NCI-H82 treated with DMSO at 0.1 percent for 48 hours (cell line): ENCODE measurements at regions not wholly inside any gene's neighbourhood (a gene's known extent, or its start where the extent isn't known, plus 50 kb on each side); places are given as distances from the start of the nearest gene placed in this dataset.

Experiments used
- DNase-seq: peaks from one replicate; lab custom pipeline; 2025; ENCODE audit not compliant: unreplicated experiment; lab: John Stamatoyannopoulos, UW

GRCh38 chr16:86681757-86682106 is 103.4 kb downstream of the FOXL1 start:
- no peak for DNase-seq

GRCh38 chr16:86682219-86682904 is 104.0 kb downstream of the FOXL1 start:
- no peak for DNase-seq

GRCh38 chr16:86683441-86684194 is 105.3 kb downstream of the FOXL1 start:
- no peak for DNase-seq

GRCh38 chr16:86685076-86685475 is 106.7 kb downstream of the FOXL1 start:
- DNase-seq = no peak

- DNase-seq = no peak
Observed at GRCh38 chr16:86690970-86691369, 112.6 kb downstream of the FOXL1 start.

GRCh38 chr16:86692426-86692825 is 114.1 kb downstream of the FOXL1 start:
- DNase-seq = no peak

- no peak for DNase-seq
Observed at GRCh38 chr16:86693033-86693432, 114.7 kb downstream of the FOXL1 start.

- DNase-seq = no peak
Observed at GRCh38 chr16:86697715-86698114, 119.4 kb downstream of the FOXL1 start.

- DNase-seq = no peak
Observed at GRCh38 chr16:86700046-86700945, 121.9 kb downstream of the FOXL1 start.

GRCh38 chr16:86701286-86701975 is 123.1 kb downstream of the FOXL1 start:
- DNase-seq = no peak

GRCh38 chr16:86702824-86703588 is 124.7 kb downstream of the FOXL1 start:
- DNase-seq = no peak

GRCh38 chr16:86704516-86704915 is 126.2 kb downstream of the FOXL1 start:
- no peak for DNase-seq

- DNase-seq = no peak
Observed at GRCh38 chr16:86706726-86707125, 128.4 kb downstream of the FOXL1 start.

- no peak for DNase-seq
Observed at GRCh38 chr16:86707171-86707570, 128.8 kb downstream of the FOXL1 start.

GRCh38 chr16:86707581-86707980 is 129.2 kb downstream of the FOXL1 start:
- DNase-seq = no peak

GRCh38 chr16:86708431-86708830 is 130.1 kb downstream of the FOXL1 start:
- no peak for DNase-seq

- DNase-seq = no peak
Observed at GRCh38 chr16:86709103-86709502, 130.8 kb downstream of the FOXL1 start.

GRCh38 chr16:86709902-86710601 is 131.7 kb downstream of the FOXL1 start:
- DNase-seq = no peak

- no peak for DNase-seq
Observed at GRCh38 chr16:86710602-86710950, 132.2 kb downstream of the FOXL1 start.
